Fibroblast of gingiva (primary cell): ENCODE measurements at regions not wholly inside any gene's neighbourhood (a gene's known extent, or its start where the extent isn't known, plus 50 kb on each side); places are given as distances from the start of the nearest gene placed in this dataset.
"Not testable (repeated sequence)": the region's sequence is repeated elsewhere in the genome, so short reads cannot be mapped to it uniquely, and the experiment has no call there.

Source experiments
- DNase-seq: peaks from one replicate; pipeline ENCODE4 v3.0.0-alpha.2; 2011; ENCODE audit warnings: low read depth

- DNase-seq: no peak
These were observed 513.2 kb downstream of the RNF144A start for GRCh38 chr2:7430421-7430868.

GRCh38 chr2:7430869-7431641, 513.8 kb downstream of the RNF144A start:
- DNase-seq: no peak

GRCh38 chr2:7432436-7432835, 515.2 kb downstream of the RNF144A start:
- no peak for DNase-seq

- DNase-seq: no peak
These were observed 519.1 kb downstream of the RNF144A start for GRCh38 chr2:7436096-7436906.

- DNase-seq: no peak
These were observed 519.9 kb downstream of the RNF144A start for GRCh38 chr2:7437141-7437540.

GRCh38 chr2:7437716-7438632, 520.8 kb downstream of the RNF144A start:
- DNase-seq: no peak

GRCh38 chr2:7438855-7439254, 521.6 kb downstream of the RNF144A start:
- no peak for DNase-seq

- no peak for DNase-seq
These were observed 523.8 kb downstream of the RNF144A start for GRCh38 chr2:7440977-7441376.

- not testable (repeated sequence) for DNase-seq
These were observed 524.6 kb downstream of the RNF144A start for GRCh38 chr2:7441841-7442240.

GRCh38 chr2:7444626-7445025, 527.4 kb downstream of the RNF144A start:
- no peak for DNase-seq

GRCh38 chr2:7448578-7449264, 531.5 kb downstream of the RNF144A start:
- DNase-seq: no peak

- DNase-seq: no peak
These were observed 532.1 kb downstream of the RNF144A start for GRCh38 chr2:7449298-7449697.

- DNase-seq: no peak
These were observed 533.1 kb downstream of the RNF144A start for GRCh38 chr2:7450188-7450832.

GRCh38 chr2:7450833-7451190, 533.6 kb downstream of the RNF144A start:
- DNase-seq: no peak

- no peak for DNase-seq
These were observed 535.1 kb downstream of the RNF144A start for GRCh38 chr2:7452110-7452876.

- no peak for DNase-seq
These were observed 537.4 kb downstream of the RNF144A start for GRCh38 chr2:7454592-7454991.

GRCh38 chr2:7456762-7457161, 539.5 kb downstream of the RNF144A start:
- no peak for DNase-seq

GRCh38 chr2:7458066-7458465, 540.9 kb downstream of the RNF144A start:
- DNase-seq: no peak

- DNase-seq: no peak
These were observed 550.7 kb downstream of the RNF144A start for GRCh38 chr2:7467782-7468447.

GRCh38 chr2:7468448-7468828, 551.2 kb downstream of the RNF144A start:
- no peak for DNase-seq
